Ascending aorta (tissue), 2 donors: ENCODE measurements at regions not wholly inside any gene's neighbourhood (a gene's known extent, or its start where the extent isn't known, plus 50 kb on each side); places are given as distances from the start of the nearest gene placed in this dataset.

Experiments used
- DNase-seq, 2 donors: peaks; one replicate each; pipeline ENCODE4 v3.0.0-alpha.2; 2019; ENCODE audit warnings: low spot score in 2 of 2
- H3K27ac ChIP-seq, 2 donors: fragments of 200-600 bp; sonication (generic); one replicate each; pipeline ENCODE4 v1.5.1; 2016 to 2017; ENCODE audit warnings: mild to moderate bottlenecking in 1 of 2
- H3K27me3 ChIP-seq: fragments of 200-600 bp; sonication (generic); one replicate; pipeline ENCODE4 v1.5.1; 2017
- H3K36me3 ChIP-seq, 2 donors: fragments of 200-600 bp; sonication (generic); one replicate each; pipeline ENCODE4 v1.5.1; 2016
- H3K4me1 ChIP-seq, 2 donors: fragments of 200-600 bp; sonication (generic); one replicate each; pipeline ENCODE4 v1.5.1; 2016 to 2017; ENCODE audit warnings: mild to moderate bottlenecking in 1 of 2
- H3K4me3 ChIP-seq, 2 donors: fragments of 200-600 bp; sonication (generic); one replicate each; pipeline ENCODE4 v1.5.1; 2016 to 2017; ENCODE audit warnings: mild to moderate bottlenecking in 1 of 2
- H3K9me3 ChIP-seq, 2 donors: fragments of 200-600 bp; sonication (generic); one replicate each; pipeline ENCODE4 v1.5.1; 2016
- intact Hi-C: fragments of 100-400 bp; cut with DNase I; formaldehyde crosslinking; loops from one replicate; pipeline ENCODE4 v1.15.1; 2023
- TF ChIP-seq, protein P1 (sequence below), 3 experiments: fragments of 200-600 bp in 2 of 3; fragments of 450-650 bp in 1 of 3; sonication (generic) in 2 of 3; IDR thresholded peaks; one replicate each; pipeline ENCODE4 v1.5.1; 2016 to 2019; ENCODE audit warnings: antibody characterized with exemption in 3 of 3, mild to moderate bottlenecking in 1 of 3, moderate library complexity in 1 of 3

DNA sequence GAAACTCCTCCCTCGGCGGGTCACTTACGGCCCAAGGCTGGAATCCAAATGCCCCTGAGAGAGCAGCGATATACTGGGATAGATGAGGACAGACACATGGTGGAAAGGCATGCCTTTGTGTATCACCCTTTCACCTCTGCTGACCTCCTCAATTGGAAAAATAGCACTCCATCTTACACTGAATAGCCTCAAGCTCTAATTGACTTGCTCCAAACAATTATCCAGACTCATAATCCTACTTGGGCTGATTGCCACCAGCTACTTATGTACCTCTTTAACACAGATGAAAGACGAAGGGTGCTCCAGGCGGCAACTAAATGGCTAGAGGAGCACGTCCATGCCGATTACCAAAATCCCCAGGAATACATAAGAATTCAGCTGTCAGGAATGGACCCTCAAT lies 1142.2 kb downstream of the ARAP2 start:
- no peaks in the 10 kb centered on the region for H3K9me3 ChIP-seq
- intact Hi-C loops = no loop called here
- TF ChIP-seq, protein P1, sequence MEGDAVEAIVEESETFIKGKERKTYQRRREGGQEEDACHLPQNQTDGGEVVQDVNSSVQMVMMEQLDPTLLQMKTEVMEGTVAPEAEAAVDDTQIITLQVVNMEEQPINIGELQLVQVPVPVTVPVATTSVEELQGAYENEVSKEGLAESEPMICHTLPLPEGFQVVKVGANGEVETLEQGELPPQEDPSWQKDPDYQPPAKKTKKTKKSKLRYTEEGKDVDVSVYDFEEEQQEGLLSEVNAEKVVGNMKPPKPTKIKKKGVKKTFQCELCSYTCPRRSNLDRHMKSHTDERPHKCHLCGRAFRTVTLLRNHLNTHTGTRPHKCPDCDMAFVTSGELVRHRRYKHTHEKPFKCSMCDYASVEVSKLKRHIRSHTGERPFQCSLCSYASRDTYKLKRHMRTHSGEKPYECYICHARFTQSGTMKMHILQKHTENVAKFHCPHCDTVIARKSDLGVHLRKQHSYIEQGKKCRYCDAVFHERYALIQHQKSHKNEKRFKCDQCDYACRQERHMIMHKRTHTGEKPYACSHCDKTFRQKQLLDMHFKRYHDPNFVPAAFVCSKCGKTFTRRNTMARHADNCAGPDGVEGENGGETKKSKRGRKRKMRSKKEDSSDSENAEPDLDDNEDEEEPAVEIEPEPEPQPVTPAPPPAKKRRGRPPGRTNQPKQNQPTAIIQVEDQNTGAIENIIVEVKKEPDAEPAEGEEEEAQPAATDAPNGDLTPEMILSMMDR (IDR thresholded peaks at IDR 0.05) = no peak
- DNase-seq = no peak
- no peak overlapping the region for H3K4me3 ChIP-seq
- H3K27me3 ChIP-seq = no peaks in the 10 kb centered on the region
- H3K4me1 ChIP-seq = no peaks in the 10 kb centered on the region
- H3K27ac ChIP-seq = no peak overlapping the region
- no peaks in the 10 kb centered on the region for H3K36me3 ChIP-seq

DNA sequence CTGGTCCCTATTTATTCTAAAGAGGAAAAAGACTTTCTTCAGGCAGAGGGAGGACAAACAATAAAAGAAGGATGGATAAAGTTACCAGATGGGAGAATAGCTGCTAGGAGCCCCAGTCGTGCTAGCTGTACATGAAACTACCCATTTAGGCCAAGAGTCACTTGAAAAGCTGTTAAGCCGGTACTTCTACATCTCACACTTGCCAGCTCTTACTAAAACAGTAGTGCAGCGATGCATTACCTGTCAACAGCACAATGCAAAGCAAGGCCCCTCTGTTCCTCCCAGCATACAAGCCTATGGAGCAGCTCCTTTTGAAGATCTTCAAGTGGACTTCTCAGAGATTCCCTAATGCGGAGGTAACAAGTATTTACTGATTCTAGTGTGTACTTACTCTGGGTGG lies 1138.8 kb downstream of the ARAP2 start:
- Histone ChIP-seq H3K36me3 (no peaks in the 10 kb centered on the region), H3K27ac (no peak overlapping the region), H3K4me1 (no peaks in the 10 kb centered on the region), H3K4me3 (no peak overlapping the region), H3K27me3 (no peaks in the 10 kb centered on the region), H3K9me3 (no peaks in the 10 kb centered on the region)
- intact Hi-C loops = no loop called here
- TF ChIP-seq, protein P1 (IDR thresholded peaks at IDR 0.05) = no peak
- no peak for DNase-seq

DNA sequence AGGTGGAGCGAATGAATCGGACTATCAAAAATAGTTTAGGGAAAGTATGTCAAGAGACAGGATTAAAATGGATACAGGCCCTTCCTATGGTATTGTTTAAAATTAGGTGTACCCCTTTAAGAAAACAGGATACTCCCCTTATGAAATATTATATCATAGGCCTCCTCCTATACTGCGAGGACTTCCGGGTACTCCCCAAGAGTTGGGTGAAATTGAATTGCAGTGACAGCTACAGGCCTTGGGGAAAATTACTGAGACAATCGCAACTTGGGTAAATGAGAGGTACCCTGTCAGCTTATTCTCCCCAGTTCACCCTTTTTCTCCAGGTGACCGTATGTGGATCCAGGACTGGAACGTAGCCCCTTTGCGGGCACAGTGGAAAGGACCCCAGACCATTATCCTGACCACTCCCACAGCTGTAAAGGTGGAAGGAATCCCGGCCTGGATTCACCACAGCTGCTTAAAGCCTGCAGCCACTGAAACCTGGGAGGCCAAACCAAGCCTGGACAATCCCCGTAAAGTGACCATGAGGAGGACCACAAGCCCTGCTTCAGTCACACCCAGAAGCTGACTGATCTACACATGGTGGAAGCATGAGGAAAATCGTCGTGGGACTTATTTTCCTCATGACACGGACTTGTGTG lies 1138.1 kb downstream of the ARAP2 start:
- no peak overlapping the region for H3K4me3 ChIP-seq
- no peaks in the 10 kb centered on the region for H3K4me1 ChIP-seq
- intact Hi-C loops = no loop called here
- H3K27me3 ChIP-seq = no peaks in the 10 kb centered on the region
- DNase-seq = no peak
- TF ChIP-seq, protein P1 (IDR thresholded peaks at IDR 0.05) = no peak
- H3K27ac ChIP-seq = no peak overlapping the region
- H3K9me3 ChIP-seq = no peaks in the 10 kb centered on the region
- H3K36me3 ChIP-seq = no peaks in the 10 kb centered on the region

DNA sequence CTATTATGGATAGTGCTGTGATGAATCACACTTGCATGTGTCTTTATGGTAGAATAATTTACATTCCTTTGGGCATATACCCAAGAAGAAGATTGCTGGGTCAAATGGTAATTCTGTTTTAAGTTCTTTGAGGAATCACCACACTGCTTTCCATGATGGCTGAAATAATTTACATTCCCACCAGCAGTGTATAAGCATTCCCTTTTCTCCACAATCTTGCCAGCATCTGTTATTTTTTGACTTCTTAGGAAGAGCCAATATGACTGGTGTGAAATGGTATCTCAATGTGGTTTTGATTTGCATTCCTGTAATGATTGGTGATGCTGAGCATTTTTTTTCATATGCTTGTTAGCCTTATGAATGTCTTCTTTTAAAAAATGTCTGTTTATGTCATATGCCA lies 1120.2 kb downstream of the ARAP2 start:
- Histone ChIP-seq H3K9me3 (no peaks in the 10 kb centered on the region), H3K27me3 (no peaks in the 10 kb centered on the region), H3K4me3 (no peak overlapping the region), H3K27ac (no peak overlapping the region), H3K36me3 (no peaks in the 10 kb centered on the region), H3K4me1 (no peaks in the 10 kb centered on the region)
- TF ChIP-seq, protein P1 (IDR thresholded peaks at IDR 0.05) = no peak
- intact Hi-C loops = no loop called here
- no peak for DNase-seq

DNA sequence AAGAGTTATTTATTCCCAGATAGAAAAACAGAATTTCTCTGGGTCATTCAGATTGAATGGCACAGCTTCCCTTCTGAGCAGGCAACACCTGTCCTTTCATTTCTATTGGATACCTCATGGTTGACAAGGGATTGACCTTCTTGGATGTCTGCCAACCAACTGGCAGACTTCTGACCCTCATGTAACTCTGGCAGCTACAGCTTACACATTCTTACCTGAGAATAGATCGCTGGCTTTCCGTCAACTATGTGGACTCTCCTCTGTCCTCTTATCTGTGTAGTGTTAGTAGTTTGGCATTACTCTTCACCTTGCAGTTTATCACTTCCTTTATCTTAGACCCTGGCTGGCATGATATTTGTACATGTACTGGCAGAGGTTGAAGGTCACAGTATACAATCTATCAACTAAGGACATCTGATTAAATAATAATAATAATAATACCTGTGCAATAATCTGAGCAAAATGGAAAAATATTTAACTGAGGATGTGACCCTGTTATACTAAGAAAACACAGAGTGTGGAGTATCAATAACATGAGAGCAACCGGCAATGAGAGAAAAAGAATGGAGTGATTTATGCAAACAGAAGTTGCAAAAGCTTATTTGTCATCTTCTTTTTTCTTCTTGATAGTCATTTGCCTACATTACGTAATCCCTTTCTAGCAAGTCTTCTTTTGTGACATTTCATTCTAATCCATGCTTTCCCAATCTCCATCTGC lies 1118.2 kb downstream of the ARAP2 start:
- TF ChIP-seq, protein P1 (IDR thresholded peaks at IDR 0.05) = no peak
- Histone ChIP-seq H3K27me3 (no peaks in the 10 kb centered on the region), H3K4me3 (no peak overlapping the region), H3K27ac (no peak overlapping the region), H3K4me1 (no peaks in the 10 kb centered on the region), H3K36me3 (no peaks in the 10 kb centered on the region), H3K9me3 (no peaks in the 10 kb centered on the region)
- intact Hi-C loops = no loop called here
- no peak for DNase-seq
